Calu3 (cell line): ENCODE measurements at regions not wholly inside any gene's neighbourhood (a gene's known extent, or its start where the extent isn't known, plus 50 kb on each side); places are given as distances from the start of the nearest gene placed in this dataset.

Source experiments
- BruUV-seq: library from RNA; stranded (reverse); fragments of 400-500 nt; replicated peaks from 2 replicates; lab custom pipeline; 2021; lab: Mats Ljungman, UMichigan
- CTCF ChIA-PET: fragments of 300-600 bp; sonication (Branson Sonifier 250); formaldehyde crosslinking; loops from one replicate; lab custom pipeline; 2022; ENCODE audit warnings: antibody characterized with exemption; lab: Charles Lee
- DNase-seq: peaks from one replicate; pipeline ENCODE4 v3.0.0; 2022
- H3K27ac Mint-ChIP-seq: one replicate; pipeline ENCODE4 v1.8.0; 2022; ENCODE audit warnings: mixed read lengths; ENCODE audit not compliant: unreplicated experiment
- H3K27me3 Mint-ChIP-seq: one replicate; pipeline ENCODE4 v1.8.0; 2022; ENCODE audit warnings: mixed read lengths; ENCODE audit not compliant: unreplicated experiment
- H3K36me3 Mint-ChIP-seq: one replicate; pipeline ENCODE4 v1.8.0; 2022; ENCODE audit warnings: mild to moderate bottlenecking, moderate library complexity, mixed read lengths; ENCODE audit not compliant: insufficient read depth, unreplicated experiment
- H3K4me1 Mint-ChIP-seq: one replicate; pipeline ENCODE4 v1.8.0; 2022; ENCODE audit warnings: mild to moderate bottlenecking, low read depth, mixed read lengths; ENCODE audit not compliant: unreplicated experiment
- H3K4me3 Mint-ChIP-seq: one replicate; pipeline ENCODE4 v1.8.0; 2022; ENCODE audit warnings: mild to moderate bottlenecking, low read depth, moderate library complexity, mixed read lengths; ENCODE audit not compliant: unreplicated experiment
- H3K9me3 Mint-ChIP-seq: one replicate; pipeline ENCODE4 v1.8.0; 2022; ENCODE audit warnings: low read depth, mixed read lengths; ENCODE audit not compliant: unreplicated experiment
- intact Hi-C: fragments of 100-400 bp; cut with micrococcal nuclease; formaldehyde crosslinking; loops from one replicate; pipeline ENCODE4 v1.10.0; 2022; ENCODE audit not compliant: unreplicated experiment
- TF ChIP-seq, protein P1 (sequence below): fragments of 200-600 bp; IDR thresholded peaks from one replicate; pipeline ENCODE4 v1.8.0; 2022; ENCODE audit warnings: antibody characterized with exemption; ENCODE audit not compliant: unreplicated experiment

DNA sequence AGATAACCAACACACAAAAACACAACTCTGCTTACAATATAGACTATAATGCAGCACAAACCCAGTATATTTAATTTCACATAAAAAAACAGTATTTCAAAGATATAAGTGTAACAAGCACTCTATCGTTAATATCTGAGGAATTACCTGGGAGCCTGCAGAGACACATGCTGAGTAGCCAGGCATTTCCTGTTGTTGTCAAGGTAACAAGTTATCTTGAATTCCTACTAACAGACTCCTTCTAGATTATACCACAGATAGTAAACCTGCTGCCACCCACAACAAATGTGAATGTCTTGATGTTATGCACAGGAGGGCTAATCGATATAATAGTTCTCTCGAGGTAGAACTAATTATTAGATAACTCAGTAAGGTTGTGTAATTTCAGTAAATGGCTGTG, 826.0 kb upstream of the PRR20A start:
- H3K9me3 Mint-ChIP-seq, result no peaks in the 10 kb centered on the region
- H3K4me3 Mint-ChIP-seq, result no peak overlapping the region
- BruUV-seq, result no TSS peak

DNA sequence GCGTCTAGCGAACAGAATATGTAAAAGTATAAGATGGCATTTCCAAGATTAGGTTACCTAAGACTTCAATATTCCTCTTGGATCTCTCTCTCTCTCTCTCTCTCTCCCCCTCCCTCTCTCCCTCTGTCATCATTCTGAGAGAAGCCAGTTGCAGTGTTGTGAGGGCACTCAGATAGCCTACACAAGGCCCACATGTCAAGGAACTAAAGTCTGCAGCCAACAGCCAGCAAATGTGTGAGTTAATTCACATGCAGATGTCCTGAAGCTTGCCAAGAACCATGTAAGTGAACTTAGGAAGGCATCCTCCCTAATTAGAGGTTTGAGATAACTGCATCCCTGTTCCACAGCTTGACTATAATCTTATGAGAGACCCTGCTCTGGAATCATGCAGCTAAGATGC, 822.9 kb upstream of the PRR20A start:
- CTCF ChIA-PET, result no interaction called here
- no peak overlapping the region for H3K4me3 Mint-ChIP-seq
- TF ChIP-seq, protein P1, sequence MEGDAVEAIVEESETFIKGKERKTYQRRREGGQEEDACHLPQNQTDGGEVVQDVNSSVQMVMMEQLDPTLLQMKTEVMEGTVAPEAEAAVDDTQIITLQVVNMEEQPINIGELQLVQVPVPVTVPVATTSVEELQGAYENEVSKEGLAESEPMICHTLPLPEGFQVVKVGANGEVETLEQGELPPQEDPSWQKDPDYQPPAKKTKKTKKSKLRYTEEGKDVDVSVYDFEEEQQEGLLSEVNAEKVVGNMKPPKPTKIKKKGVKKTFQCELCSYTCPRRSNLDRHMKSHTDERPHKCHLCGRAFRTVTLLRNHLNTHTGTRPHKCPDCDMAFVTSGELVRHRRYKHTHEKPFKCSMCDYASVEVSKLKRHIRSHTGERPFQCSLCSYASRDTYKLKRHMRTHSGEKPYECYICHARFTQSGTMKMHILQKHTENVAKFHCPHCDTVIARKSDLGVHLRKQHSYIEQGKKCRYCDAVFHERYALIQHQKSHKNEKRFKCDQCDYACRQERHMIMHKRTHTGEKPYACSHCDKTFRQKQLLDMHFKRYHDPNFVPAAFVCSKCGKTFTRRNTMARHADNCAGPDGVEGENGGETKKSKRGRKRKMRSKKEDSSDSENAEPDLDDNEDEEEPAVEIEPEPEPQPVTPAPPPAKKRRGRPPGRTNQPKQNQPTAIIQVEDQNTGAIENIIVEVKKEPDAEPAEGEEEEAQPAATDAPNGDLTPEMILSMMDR, result no peak
- DNase-seq, result no peak
- no peaks in the 10 kb centered on the region for H3K36me3 Mint-ChIP-seq
- intact Hi-C loops, result no loop called here
- no TSS peak for BruUV-seq
- H3K27ac Mint-ChIP-seq, result no peak overlapping the region
- H3K4me1 Mint-ChIP-seq, result no peaks in the 10 kb centered on the region
- no peaks in the 10 kb centered on the region for H3K27me3 Mint-ChIP-seq
- H3K9me3 Mint-ChIP-seq, result no peaks in the 10 kb centered on the region

More for the DNA sequence above, 826.0 kb upstream of the PRR20A start:
- no peaks in the 10 kb centered on the region for H3K4me1 Mint-ChIP-seq
- no peaks in the 10 kb centered on the region for H3K36me3 Mint-ChIP-seq
- TF ChIP-seq, protein P1, result no peak
- intact Hi-C loops, result no loop called here
- CTCF ChIA-PET, result no interaction called here
- DNase-seq, result no peak
- H3K27ac Mint-ChIP-seq, result no peak overlapping the region
- no peaks in the 10 kb centered on the region for H3K27me3 Mint-ChIP-seq

DNA sequence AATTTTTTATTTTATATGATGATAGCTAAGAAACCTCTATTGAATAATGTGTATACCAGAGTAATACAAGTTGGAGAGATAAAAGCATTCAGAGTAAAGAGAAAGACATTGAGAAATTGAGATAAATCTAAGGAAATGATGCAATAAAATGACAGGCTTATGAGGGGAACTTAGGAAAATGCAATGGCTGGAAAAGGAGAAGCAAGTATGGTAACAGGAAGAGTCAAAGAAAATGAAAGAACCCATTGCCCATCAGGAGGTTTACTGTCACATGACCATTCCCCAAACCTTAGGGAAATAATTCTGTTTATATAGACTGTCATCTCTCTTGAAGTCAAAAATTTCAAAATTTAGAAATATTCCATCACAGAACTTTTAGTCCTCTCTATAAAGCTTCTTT, 808.0 kb upstream of the PRR20A start:
- no peak overlapping the region for H3K4me3 Mint-ChIP-seq
- intact Hi-C loops, result no loop called here
- CTCF ChIA-PET, result no interaction called here
- no peaks in the 10 kb centered on the region for H3K4me1 Mint-ChIP-seq
- H3K9me3 Mint-ChIP-seq, result no peaks in the 10 kb centered on the region
- no TSS peak for BruUV-seq
- no peak for DNase-seq
- no peaks in the 10 kb centered on the region for H3K27me3 Mint-ChIP-seq
- TF ChIP-seq, protein P1, result no peak
- no peak overlapping the region for H3K27ac Mint-ChIP-seq
- H3K36me3 Mint-ChIP-seq, result no peaks in the 10 kb centered on the region

DNA sequence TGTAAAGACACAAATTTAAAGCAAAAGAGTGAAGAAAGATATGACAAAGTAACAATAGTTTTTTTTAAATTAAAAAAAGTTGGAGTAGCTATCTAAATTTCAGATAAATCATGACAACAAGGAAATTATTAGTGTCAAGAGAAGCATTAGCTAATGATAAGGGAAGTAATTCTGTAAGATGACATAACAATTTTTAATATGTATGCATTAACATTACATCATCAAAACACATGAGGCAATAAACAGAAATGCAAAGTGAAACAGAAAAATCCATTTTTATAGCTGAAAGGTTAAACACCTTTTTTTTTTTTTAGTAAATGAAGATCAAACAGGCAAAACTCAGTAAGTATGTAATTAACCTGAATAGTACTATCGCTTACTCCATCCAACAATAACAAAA, 804.9 kb upstream of the PRR20A start:
- Mint-ChIP-seq H3K36me3 (no peaks in the 10 kb centered on the region), H3K9me3 (no peaks in the 10 kb centered on the region), H3K27ac (no peak overlapping the region), H3K27me3 (no peaks in the 10 kb centered on the region), H3K4me1 (no peaks in the 10 kb centered on the region), H3K4me3 (no peak overlapping the region)
- BruUV-seq, result no TSS peak
- CTCF ChIA-PET, result no interaction called here
- no peak for DNase-seq
- TF ChIP-seq, protein P1, result no peak
- intact Hi-C loops, result no loop called here
